GM12878 (cell line): ENCODE measurements at regions not wholly inside any gene's neighbourhood (a gene's known extent, or its start where the extent isn't known, plus 50 kb on each side); places are given as distances from the start of the nearest gene placed in this dataset.

Experiments
- ATAC-seq: fragments of 200-7000 bp; cut with Tn5 transposase; 3 replicates; pipeline ENCODE4 v1.9.1; 2020; ENCODE audit warnings: mild to moderate bottlenecking, moderate library complexity
- BruUV-seq: library from RNA; stranded (reverse); fragments of 400-500 nt; replicated peaks from 2 replicates; lab custom pipeline; 2021; lab: Mats Ljungman, UMichigan
- CTCF ChIA-PET: fragments of 300-600 bp; sonication (Branson Sonifier 250); formaldehyde crosslinking; extraction: SDS; loops from one replicate; lab custom pipeline; 2021; ENCODE audit warnings: inconsistent platforms; lab: Yijun Ruan, JAX
- POLR2A ChIA-PET: fragments of 350-600 bp; formaldehyde crosslinking; extraction: SDS; loops from one replicate; lab custom pipeline; 2021; ENCODE audit warnings: inconsistent platforms; lab: Charles Lee
- RAD21 ChIA-PET: fragments of 300-600 bp; sonication (Branson Sonifier 250); formaldehyde crosslinking; loops from one replicate; lab custom pipeline; 2023; ENCODE audit warnings: antibody characterized with exemption; ENCODE audit not compliant: unreplicated experiment; lab: Charles Lee
- SMC1A ChIA-PET: fragments of 300-600 bp; sonication (Branson Sonifier 250); formaldehyde crosslinking; loops from one replicate; lab custom pipeline; 2023; ENCODE audit not compliant: unreplicated experiment, uncharacterized antibody; lab: Charles Lee
- DNase-seq: peaks from one replicate; pipeline ENCODE4 v3.0.0-alpha.2; 2011; ENCODE audit warnings: low read depth, low spot score
- FAIRE-seq: peaks from 3 replicates; lab custom pipeline; 2011; peaks lifted over from hg19 to GRCh38; lab: Jason Lieb, UNC
- H2AFZ ChIP-seq: 2 replicates; pipeline ENCODE4 v1.6.0; 2011; ENCODE audit warnings: low read depth, low read length, control low read depth; ENCODE audit not compliant: control insufficient read depth
- H3K27ac ChIP-seq: 2 replicates; pipeline ENCODE4 v1.5.1; 2011; ENCODE audit warnings: control low read depth; ENCODE audit not compliant: control insufficient read depth, insufficient read depth
- H3K27me3 ChIP-seq, 2 experiments: replicated peaks in 1 of 2; 2 replicates each; pipeline versions ENCODE4 v1.6.0 to v1.6.1; 2011; ENCODE audit warnings: low read length in 1 of 2; ENCODE audit not compliant: control insufficient read depth in 2 of 2, insufficient read depth in 2 of 2
- H3K36me3 ChIP-seq, 2 experiments: 2 replicates each; pipeline ENCODE4 v1.5.1; 2011; ENCODE audit warnings: low read length in 1 of 2; ENCODE audit not compliant: control insufficient read depth in 2 of 2, insufficient read depth in 2 of 2
- H3K4me1 ChIP-seq: 2 replicates; pipeline ENCODE4 v1.6.1; 2011; ENCODE audit warnings: mild to moderate bottlenecking, low read length, moderate library complexity, mixed read lengths; ENCODE audit not compliant: control insufficient read depth, insufficient read depth
- H3K4me2 ChIP-seq: 2 replicates; pipeline ENCODE4 v1.6.0; 2011; ENCODE audit warnings: control low read depth; ENCODE audit not compliant: control insufficient read depth, insufficient read depth
- H3K4me3 ChIP-seq: fragments of 200-600 bp; sonication (generic); 2 replicates; pipeline ENCODE4 v1.5.1; 2016
- H3K79me2 ChIP-seq: 2 replicates; pipeline ENCODE4 v1.6.0; 2011; ENCODE audit warnings: low read length; ENCODE audit not compliant: control insufficient read depth, insufficient read depth
- H3K9ac ChIP-seq: 2 replicates; pipeline ENCODE4 v1.8.0; 2011; ENCODE audit warnings: low read length, control low read depth, mixed read lengths; ENCODE audit not compliant: control insufficient read depth, insufficient read depth
- H3K9me3 ChIP-seq: replicated peaks from 3 replicates; pipeline ENCODE4 v1.5.1; 2011; ENCODE audit warnings: mild to moderate bottlenecking, low read length; ENCODE audit not compliant: control insufficient read depth, insufficient read depth
- H4K20me1 ChIP-seq: 2 replicates; pipeline ENCODE4 v1.6.0; 2011; ENCODE audit not compliant: control insufficient read depth, insufficient read depth
- BMI1 ChIP-seq: fragments of 450-650 bp; IDR thresholded peaks from 2 replicates; pipeline ENCODE4 v1.6.1; 2016; ENCODE audit warnings: mild to moderate bottlenecking, moderate library complexity, borderline replicate concordance
- CBX3 ChIP-seq: fragments of 200-600 bp; sonication (generic); IDR thresholded peaks from 2 replicates; pipeline ENCODE4 v1.6.1; 2016; ENCODE audit warnings: low read depth, borderline replicate concordance
- CHD1 ChIP-seq: IDR thresholded peaks from 2 replicates; pipeline ENCODE4 v1.6.1; 2012; ENCODE audit warnings: low read depth, low read length, improper control_type of control experiment
- HDAC6 ChIP-seq: fragments of 200-600 bp; sonication (generic); IDR thresholded peaks from one replicate; pipeline ENCODE4 v1.8.0; 2017; ENCODE audit warnings: antibody characterized with exemption; ENCODE audit not compliant: unreplicated experiment
- IKZF1 ChIP-seq: fragments of 450-650 bp; conservative IDR thresholded peaks from 2 replicates; pipeline ENCODE4 v1.6.1; 2017; ENCODE audit warnings: antibody characterized with exemption, mild to moderate bottlenecking
- KLF5 ChIP-seq: fragments of 450-650 bp; IDR thresholded peaks from 2 replicates; pipeline ENCODE4 v1.6.1; 2014; ENCODE audit warnings: mild to moderate bottlenecking; ENCODE audit not compliant: partially characterized antibody
- LARP7 ChIP-seq: fragments of 450-650 bp; IDR thresholded peaks from 2 replicates; pipeline ENCODE4 v1.6.1; 2017; ENCODE audit warnings: mild to moderate bottlenecking
- MEF2B ChIP-seq: fragments of 450-650 bp; IDR thresholded peaks from 2 replicates; pipeline ENCODE4 v1.6.1; 2018; ENCODE audit warnings: mild to moderate bottlenecking, moderate library complexity; ENCODE audit not compliant: partially characterized antibody, poor library complexity, severe bottlenecking
- NR2C2 ChIP-seq: IDR thresholded peaks from 2 replicates; pipeline ENCODE4 v1.6.1; 2011; ENCODE audit warnings: borderline replicate concordance, low read depth; ENCODE audit not compliant: control insufficient read depth, insufficient read length
- POLR2AphosphoS5 ChIP-seq: IDR thresholded peaks from 2 replicates; pipeline ENCODE4 v1.6.1; 2011; ENCODE audit warnings: mild to moderate bottlenecking, low read length, inconsistent platforms
- RAD51 ChIP-seq: fragments of 450-650 bp; IDR thresholded peaks from 2 replicates; pipeline ENCODE4 v1.6.1; 2016; ENCODE audit warnings: moderate library complexity, mild to moderate bottlenecking, inconsistent platforms
- SMARCA5 ChIP-seq: fragments of 450-650 bp; IDR thresholded peaks from 2 replicates; pipeline ENCODE4 v1.6.1; 2017; ENCODE audit warnings: mild to moderate bottlenecking
- WGBS: methylation state at CpG from one replicate; pipeline ENCODE4 v1.1.6; 2016; ENCODE audit warnings: low lambda C conversion rate; ENCODE audit not compliant: insufficient replicate concordance, insufficient coverage; ENCODE audit errors: missing lambda C conversion rate; 5-methylcytosine and 5-hydroxymethylcytosine counted together
- in situ Hi-C: fragments of 300-500 bp; cut with MboI; formaldehyde crosslinking; loops from 9 replicates; pipeline ENCODE4 v1.14.3; 2018; ENCODE audit warnings: mixed read lengths
- intact Hi-C: fragments of 100-400 bp; cut with micrococcal nuclease; formaldehyde crosslinking; loops from one replicate; pipeline ENCODE4 v1.14.2; 2022; ENCODE audit not compliant: unreplicated experiment
- TF ChIP-seq, protein P1 (sequence below): fragments of 450-650 bp; IDR thresholded peaks from 2 replicates; pipeline ENCODE4 v1.6.1; 2017; ENCODE audit warnings: mild to moderate bottlenecking
- TF ChIP-seq, protein P2 (sequence below): fragments of 450-650 bp; conservative IDR thresholded peaks from 2 replicates; pipeline ENCODE4 v1.6.1; 2017; ENCODE audit warnings: mild to moderate bottlenecking, moderate library complexity

DNA sequence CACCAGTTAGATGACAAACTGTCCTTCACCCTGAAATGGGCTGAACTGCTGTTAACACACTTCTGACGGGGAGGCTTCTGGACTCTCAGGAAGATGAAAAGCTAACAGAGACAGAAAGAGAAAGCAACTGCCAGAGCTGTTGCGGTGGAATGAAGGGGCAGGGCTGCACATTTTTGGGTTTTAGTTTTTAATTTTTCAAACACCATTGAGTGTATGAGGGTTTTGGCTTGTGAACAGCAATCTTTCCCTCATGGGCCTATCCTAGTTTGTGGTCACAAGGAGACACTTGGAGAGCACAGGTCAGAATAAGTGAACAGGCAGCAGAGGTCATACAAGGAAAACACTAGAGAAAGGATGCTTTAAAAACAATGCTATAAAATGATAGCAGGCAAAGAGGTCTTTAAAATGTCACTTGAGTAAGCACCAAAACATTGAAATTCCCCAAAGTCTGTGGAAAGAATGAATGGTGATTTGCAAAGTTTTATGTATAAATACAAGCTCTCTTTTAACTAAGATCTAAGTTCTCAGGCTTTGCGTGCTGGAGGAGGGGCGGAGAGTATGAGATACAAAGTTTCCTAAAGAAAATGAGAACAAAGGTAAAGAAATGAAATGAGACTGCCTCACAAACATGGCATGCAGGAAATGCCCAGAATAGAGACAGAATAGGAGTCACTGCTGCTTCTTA lies 101.4 kb upstream of the GLI3 start (continued):
- TF ChIP-seq, protein P1, sequence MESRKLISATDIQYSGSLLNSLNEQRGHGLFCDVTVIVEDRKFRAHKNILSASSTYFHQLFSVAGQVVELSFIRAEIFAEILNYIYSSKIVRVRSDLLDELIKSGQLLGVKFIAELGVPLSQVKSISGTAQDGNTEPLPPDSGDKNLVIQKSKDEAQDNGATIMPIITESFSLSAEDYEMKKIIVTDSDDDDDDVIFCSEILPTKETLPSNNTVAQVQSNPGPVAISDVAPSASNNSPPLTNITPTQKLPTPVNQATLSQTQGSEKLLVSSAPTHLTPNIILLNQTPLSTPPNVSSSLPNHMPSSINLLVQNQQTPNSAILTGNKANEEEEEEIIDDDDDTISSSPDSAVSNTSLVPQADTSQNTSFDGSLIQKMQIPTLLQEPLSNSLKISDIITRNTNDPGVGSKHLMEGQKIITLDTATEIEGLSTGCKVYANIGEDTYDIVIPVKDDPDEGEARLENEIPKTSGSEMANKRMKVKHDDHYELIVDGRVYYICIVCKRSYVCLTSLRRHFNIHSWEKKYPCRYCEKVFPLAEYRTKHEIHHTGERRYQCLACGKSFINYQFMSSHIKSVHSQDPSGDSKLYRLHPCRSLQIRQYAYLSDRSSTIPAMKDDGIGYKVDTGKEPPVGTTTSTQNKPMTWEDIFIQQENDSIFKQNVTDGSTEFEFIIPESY: no peak
- TF ChIP-seq IKZF1 (no peak), RAD51 (no peak), CBX3 (no peak), KLF5 (no peak), HDAC6 (no peak), CHD1 (no peak)

DNA sequence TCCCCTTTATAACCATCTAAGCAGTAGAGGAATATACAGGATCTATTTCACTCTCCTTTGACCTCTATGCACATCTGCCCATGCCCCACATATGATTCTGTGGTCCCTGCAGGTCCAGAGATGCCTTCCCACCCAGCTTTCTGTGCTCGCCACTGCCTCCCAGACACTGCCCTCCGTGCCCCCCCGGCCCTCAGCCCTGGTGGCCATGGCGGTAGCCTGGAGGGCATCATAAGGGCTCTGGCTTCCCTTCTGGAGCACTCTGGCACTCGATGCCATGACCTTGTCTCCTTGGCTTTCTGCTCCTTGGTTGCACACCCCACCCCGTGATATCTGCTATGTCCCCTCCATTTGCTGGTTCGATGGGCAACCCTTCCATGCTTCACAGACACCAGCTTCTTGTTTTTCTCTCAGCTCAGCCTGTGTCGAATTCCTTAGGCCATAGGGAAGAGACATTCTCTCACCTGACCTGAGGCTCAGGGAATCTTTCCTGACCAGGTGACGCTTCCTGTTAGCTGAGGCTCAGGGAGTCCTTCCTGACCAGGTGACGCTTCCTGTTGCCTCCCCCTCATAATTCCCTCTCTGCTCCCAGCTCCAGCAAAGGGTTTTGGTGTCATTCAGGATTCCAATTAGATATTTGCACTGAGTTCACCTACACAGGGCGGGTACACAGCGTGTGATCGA lies 100.4 kb upstream of the GLI3 start:
- WGBS: 17% methylated on average over 13 of the region's 13 CpGs
- BruUV-seq: no TSS peak

More for the DNA sequence above, 100.4 kb upstream of the GLI3 start:
- in situ Hi-C loops: no loop called here
- no peaks in the 10 kb centered on the region for H3K4me1 ChIP-seq
- H3K36me3 ChIP-seq: no peaks in the 10 kb centered on the region
- H3K9ac ChIP-seq: no peak overlapping the region
- H3K27me3 ChIP-seq: no peaks in the 10 kb centered on the region; a peak in 1 of 4 replicates
- no peak overlapping the region for H3K27ac ChIP-seq
- ChIA-PET SMC1A (no interaction called here), POLR2A (no interaction called here), RAD21 (no interaction called here), CTCF (no interaction called here)
- FAIRE-seq: no peak
- no peaks in the 10 kb centered on the region for H3K79me2 ChIP-seq
- ATAC-seq: no peak
- H4K20me1 ChIP-seq: no peaks in the 10 kb centered on the region
- no peaks in the 10 kb centered on the region; the same call in 2 of the 3 replicates for H3K9me3 ChIP-seq
- no peak overlapping the region for H3K4me3 ChIP-seq
- TF ChIP-seq NR2C2 (no peak), MEF2B (no peak), BMI1 (no peak), LARP7 (no peak), SMARCA5 (no peak), POLR2AphosphoS5 (no peak)
- TF ChIP-seq, protein P2, sequence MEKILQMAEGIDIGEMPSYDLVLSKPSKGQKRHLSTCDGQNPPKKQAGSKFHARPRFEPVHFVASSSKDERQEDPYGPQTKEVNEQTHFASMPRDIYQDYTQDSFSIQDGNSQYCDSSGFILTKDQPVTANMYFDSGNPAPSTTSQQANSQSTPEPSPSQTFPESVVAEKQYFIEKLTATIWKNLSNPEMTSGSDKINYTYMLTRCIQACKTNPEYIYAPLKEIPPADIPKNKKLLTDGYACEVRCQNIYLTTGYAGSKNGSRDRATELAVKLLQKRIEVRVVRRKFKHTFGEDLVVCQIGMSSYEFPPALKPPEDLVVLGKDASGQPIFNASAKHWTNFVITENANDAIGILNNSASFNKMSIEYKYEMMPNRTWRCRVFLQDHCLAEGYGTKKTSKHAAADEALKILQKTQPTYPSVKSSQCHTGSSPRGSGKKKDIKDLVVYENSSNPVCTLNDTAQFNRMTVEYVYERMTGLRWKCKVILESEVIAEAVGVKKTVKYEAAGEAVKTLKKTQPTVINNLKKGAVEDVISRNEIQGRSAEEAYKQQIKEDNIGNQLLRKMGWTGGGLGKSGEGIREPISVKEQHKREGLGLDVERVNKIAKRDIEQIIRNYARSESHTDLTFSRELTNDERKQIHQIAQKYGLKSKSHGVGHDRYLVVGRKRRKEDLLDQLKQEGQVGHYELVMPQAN: no peak
- no peak overlapping the region for H3K4me2 ChIP-seq
- intact Hi-C loops: no loop called here
- no peak overlapping the region for H2AFZ ChIP-seq
- no peak for DNase-seq
